ENCODE measurements at regions not wholly inside any gene's neighbourhood (a gene's known extent, or its start where the extent isn't known, plus 50 kb on each side); places are given as distances from the start of the nearest gene placed in this dataset.

DNA sequence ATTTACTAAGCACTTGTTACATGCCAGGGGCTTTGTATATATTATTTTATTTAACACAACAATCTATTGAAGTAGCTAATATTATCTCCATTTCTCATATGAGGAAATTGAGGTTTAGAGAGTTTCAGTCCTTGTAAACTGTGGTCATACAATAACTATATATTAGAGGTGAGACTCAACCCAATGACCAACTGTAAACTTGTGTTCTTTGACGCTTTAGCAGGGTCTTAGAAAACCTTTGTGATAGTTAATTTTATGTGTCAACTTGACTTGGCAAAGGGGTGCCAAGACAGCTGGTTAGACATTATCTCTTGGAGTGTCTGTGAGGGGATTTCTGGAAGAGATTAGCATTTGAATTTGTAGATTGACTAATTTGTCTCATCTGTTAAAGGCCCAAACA is 252.4 kb upstream of the B3GALT2 start:
- no peaks in the 10 kb centered on the region for H3K36me3 ChIP-seq (ENCODE audit: control insufficient read depth in 1 of 2, insufficient read depth in 2 of 2, low read length in 2 of 2)
- no TSS peak for BruUV-seq (replicated peaks)
- RAD21 ChIA-PET (ENCODE audit: low non-redundant PET in 1 of 2, low total read pairs in 2 of 2, uncharacterized antibody in 2 of 2, unreplicated experiment in 2 of 2) = no interaction called here
- DNase-seq (ENCODE audit: low read depth, low spot score) (no peak), ATAC-seq (no peak)
- intact Hi-C loops (cut with micrococcal nuclease) = no loop called here
- POLR2A ChIA-PET = no interaction called here
- H3K9me3 ChIP-seq (ENCODE audit: control insufficient read depth in 1 of 2, insufficient read depth in 1 of 2, low read depth in 1 of 2, low read length in 2 of 2) = peaks cover 0 to 2% of the 10 kb centered on the region in 2 experiments; a peak in 1 of 4 replicates
- no peak overlapping the region for H3K9ac ChIP-seq (ENCODE audit: low read length)
- CTCF ChIA-PET = no interaction called here
- TF ChIP-seq SIN3A (IDR thresholded peaks at IDR 0.05; ENCODE audit: low read depth) = no peak
- no peaks in the 10 kb centered on the region for H4K20me1 ChIP-seq (ENCODE audit: insufficient read depth)
- H3K9me2 ChIP-seq (ENCODE audit: insufficient read depth) = no peaks in the 10 kb centered on the region
- no peaks in the 10 kb centered on the region for H3K79me2 ChIP-seq (ENCODE audit: insufficient read depth, low read length)
- no peak overlapping the region for H3K4me3 ChIP-seq (replicated peaks in 1 of 2; ENCODE audit: low read depth in 1 of 2, low read length in 2 of 2)
- H3K4me2 ChIP-seq (ENCODE audit: low read length) = no peak overlapping the region
- H3K27me3 ChIP-seq (ENCODE audit: insufficient read depth, low read length) = no peaks in the 10 kb centered on the region
- H3K27ac ChIP-seq (ENCODE audit: low read depth, low read length) = no peak overlapping the region
- H2AFZ ChIP-seq (ENCODE audit: low read depth, low read length, poor library complexity, severe bottlenecking) = no peak overlapping the region
- no peaks in the 10 kb centered on the region for H3K4me1 ChIP-seq (ENCODE audit: control insufficient read depth in 1 of 2, insufficient read depth in 2 of 2, low read length in 2 of 2)

DNA sequence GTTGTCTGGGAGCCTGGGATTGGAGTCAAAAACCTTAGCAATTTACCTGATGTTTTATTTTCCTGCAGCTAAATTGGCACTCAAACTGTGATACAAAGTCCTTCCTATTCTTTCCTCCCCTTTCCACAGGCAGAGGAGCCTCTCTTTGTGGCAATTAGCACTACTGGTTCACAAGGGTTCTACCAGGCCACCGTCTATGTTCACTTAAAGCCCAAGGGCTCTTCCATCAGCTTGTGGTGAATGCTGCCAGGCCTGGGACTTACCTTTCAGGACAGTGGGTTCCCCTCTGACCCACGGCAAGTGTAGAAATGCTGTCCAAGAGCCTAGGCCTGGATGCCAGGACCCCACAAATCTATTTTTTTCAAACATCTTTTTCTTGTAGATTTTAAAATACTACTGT is 251.9 kb upstream of the B3GALT2 start:
- no peak for DNase-seq (ENCODE audit: low read depth, low spot score)
- BruUV-seq (replicated peaks) = no TSS peak
- no peak for TF ChIP-seq ZBTB33 (IDR thresholded peaks at IDR 0.05; ENCODE audit: extremely low read depth, insufficient replicate concordance, low read length)
- TF ChIP-seq CEBPB (IDR thresholded peaks at IDR 0.05; ENCODE audit: low read depth) = no peak
- no peak for TF ChIP-seq REST (IDR thresholded peaks at IDR 0.05; ENCODE audit: low read depth)
- TF ChIP-seq FOSL1 (IDR thresholded peaks at IDR 0.05; ENCODE audit: low read depth) = no peak
- TF ChIP-seq SRF (IDR thresholded peaks at IDR 0.05; ENCODE audit: low read depth) = no peak
- TF ChIP-seq JUND (IDR thresholded peaks at IDR 0.05) = no peak
- TF ChIP-seq POLR2A (IDR thresholded peaks at IDR 0.05; ENCODE audit: borderline replicate concordance, extremely low read depth, insufficient read depth, insufficient read length) = no peak
- TF ChIP-seq EZH2 (IDR thresholded peaks at IDR 0.05) = no peak
- TF ChIP-seq ELF1 (IDR thresholded peaks at IDR 0.05; ENCODE audit: borderline replicate concordance, low read depth) = no peak
- TF ChIP-seq CTCF (IDR thresholded peaks at IDR 0.05 in 2 of 3, conservative IDR thresholded peaks at IDR 0.05 in 1 of 3; ENCODE audit: borderline replicate concordance in 1 of 3, insufficient read depth in 1 of 3, low read depth in 2 of 3, low read length in 2 of 3) = no peak
- TF ChIP-seq CBX3 (IDR thresholded peaks at IDR 0.05; ENCODE audit: low read depth) = no peak
- TF ChIP-seq ZFX (IDR thresholded peaks at IDR 0.05) = no peak
- TF ChIP-seq SIN3A (IDR thresholded peaks at IDR 0.05; ENCODE audit: low read depth) = no peak
- TF ChIP-seq TCF7L2 (IDR thresholded peaks at IDR 0.05; ENCODE audit: borderline replicate concordance, extremely low read depth, insufficient read depth, insufficient read length) = no peak
- no peak for TF ChIP-seq SP1 (IDR thresholded peaks at IDR 0.05; ENCODE audit: low read depth)
- ChIA-PET CTCF (no interaction called here), POLR2A (no interaction called here), RAD21 (ENCODE audit: low non-redundant PET in 1 of 2, low total read pairs in 2 of 2, uncharacterized antibody in 2 of 2, unreplicated experiment in 2 of 2) (no interaction called here)
- no peak overlapping the region for H2AFZ ChIP-seq (ENCODE audit: low read depth, low read length, poor library complexity, severe bottlenecking)
- H3K9me2 ChIP-seq (ENCODE audit: insufficient read depth) = no peaks in the 10 kb centered on the region
- no peak overlapping the region for H3K27ac ChIP-seq (ENCODE audit: low read depth, low read length)
- H3K4me3 ChIP-seq (replicated peaks in 1 of 2; ENCODE audit: low read depth in 1 of 2, low read length in 2 of 2) = no peak overlapping the region
- H3K36me3 ChIP-seq (ENCODE audit: control insufficient read depth in 1 of 2, insufficient read depth in 2 of 2, low read length in 2 of 2) = no peaks in the 10 kb centered on the region
- H3K4me1 ChIP-seq (ENCODE audit: control insufficient read depth in 1 of 2, insufficient read depth in 2 of 2, low read length in 2 of 2) = no peaks in the 10 kb centered on the region
- H4K20me1 ChIP-seq (ENCODE audit: insufficient read depth) = no peaks in the 10 kb centered on the region
- no peaks in the 10 kb centered on the region for H3K79me2 ChIP-seq (ENCODE audit: insufficient read depth, low read length)
- ATAC-seq = no peak
- peaks cover under 1 to 6% of the 10 kb centered on the region in 2 experiments; a peak in 2 of 4 replicates for H3K9me3 ChIP-seq (ENCODE audit: control insufficient read depth in 1 of 2, insufficient read depth in 1 of 2, low read depth in 1 of 2, low read length in 2 of 2)
- no peaks in the 10 kb centered on the region for H3K27me3 ChIP-seq (ENCODE audit: insufficient read depth, low read length)
- H3K4me2 ChIP-seq (ENCODE audit: low read length) = no peak overlapping the region
- intact Hi-C loops (cut with micrococcal nuclease) = no loop called here
- no peak overlapping the region for H3K9ac ChIP-seq (ENCODE audit: low read length)

Data from HCT116 (cell line).